Cardiac muscle cell (in vitro differentiated cells and primary cell): ENCODE measurements at regions not wholly inside any gene's neighbourhood (a gene's known extent, or its start where the extent isn't known, plus 50 kb on each side); places are given as distances from the start of the nearest gene placed in this dataset.

Experiments
- DNase-seq, 2 donors: peaks; one replicate each; pipeline versions ENCODE4 v3.0.0 to v3.0.0-alpha.2; 2010 to 2017; ENCODE audit warnings: low read depth in 1 of 2, low spot score in 1 of 2
- H3K27ac ChIP-seq: fragments of 200-600 bp; sonication (generic); 2 replicates; pipeline ENCODE4 v1.5.1; 2016
- H3K27me3 ChIP-seq: fragments of 200-600 bp; sonication (generic); 2 replicates; pipeline ENCODE4 v1.6.0; 2016; ENCODE audit warnings: control low read depth
- H3K36me3 ChIP-seq: fragments of 200-600 bp; sonication (generic); 2 replicates; pipeline ENCODE4 v1.5.1; 2016; ENCODE audit warnings: control low read depth
- H3K4me1 ChIP-seq: fragments of 200-600 bp; sonication (generic); 2 replicates; pipeline ENCODE4 v1.8.1; 2017; ENCODE audit warnings: low read depth, mild to moderate bottlenecking, mixed run types
- H3K4me3 ChIP-seq: fragments of 200-600 bp; sonication (generic); 2 replicates; pipeline ENCODE4 v1.5.1; 2016; ENCODE audit warnings: mild to moderate bottlenecking
- H3K9me3 ChIP-seq: fragments of 200-600 bp; sonication (generic); 2 replicates; pipeline ENCODE4 v1.5.1; 2017; ENCODE audit warnings: low read depth, mild to moderate bottlenecking, control low read depth
- TF ChIP-seq, protein P1 (sequence below): IDR thresholded peaks from 2 replicates; pipeline ENCODE4 v1.5.1; 2012; ENCODE audit warnings: low read depth, mild to moderate bottlenecking, low read length

DNA sequence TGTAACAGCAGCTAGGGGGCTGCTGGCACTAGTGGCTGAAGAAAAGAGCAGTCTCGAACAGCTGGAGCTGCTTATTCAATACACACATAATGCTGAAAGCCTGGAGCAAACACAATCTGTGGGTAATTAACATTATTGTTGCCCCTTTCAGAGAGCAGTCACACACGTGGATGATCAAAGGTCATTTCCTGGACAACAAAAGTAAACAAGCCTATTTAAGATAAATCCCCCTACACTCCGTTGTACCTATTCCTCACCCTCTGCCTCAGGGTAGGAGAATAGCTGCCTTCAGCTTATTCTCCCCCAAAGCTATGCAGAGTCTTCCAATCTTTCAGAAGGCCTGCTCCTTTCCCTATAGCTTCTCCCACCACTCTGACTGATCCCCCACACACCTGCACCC is 803.9 kb downstream of the C4orf33 start:
- Histone ChIP-seq H3K27me3 (no peaks in the 10 kb centered on the region), H3K9me3 (no peaks in the 10 kb centered on the region), H3K27ac (no peak overlapping the region), H3K36me3 (no peaks in the 10 kb centered on the region), H3K4me1 (no peaks in the 10 kb centered on the region), H3K4me3 (no peak overlapping the region)
- no peak for DNase-seq
- TF ChIP-seq, protein P1, sequence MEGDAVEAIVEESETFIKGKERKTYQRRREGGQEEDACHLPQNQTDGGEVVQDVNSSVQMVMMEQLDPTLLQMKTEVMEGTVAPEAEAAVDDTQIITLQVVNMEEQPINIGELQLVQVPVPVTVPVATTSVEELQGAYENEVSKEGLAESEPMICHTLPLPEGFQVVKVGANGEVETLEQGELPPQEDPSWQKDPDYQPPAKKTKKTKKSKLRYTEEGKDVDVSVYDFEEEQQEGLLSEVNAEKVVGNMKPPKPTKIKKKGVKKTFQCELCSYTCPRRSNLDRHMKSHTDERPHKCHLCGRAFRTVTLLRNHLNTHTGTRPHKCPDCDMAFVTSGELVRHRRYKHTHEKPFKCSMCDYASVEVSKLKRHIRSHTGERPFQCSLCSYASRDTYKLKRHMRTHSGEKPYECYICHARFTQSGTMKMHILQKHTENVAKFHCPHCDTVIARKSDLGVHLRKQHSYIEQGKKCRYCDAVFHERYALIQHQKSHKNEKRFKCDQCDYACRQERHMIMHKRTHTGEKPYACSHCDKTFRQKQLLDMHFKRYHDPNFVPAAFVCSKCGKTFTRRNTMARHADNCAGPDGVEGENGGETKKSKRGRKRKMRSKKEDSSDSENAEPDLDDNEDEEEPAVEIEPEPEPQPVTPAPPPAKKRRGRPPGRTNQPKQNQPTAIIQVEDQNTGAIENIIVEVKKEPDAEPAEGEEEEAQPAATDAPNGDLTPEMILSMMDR: no peak

DNA sequence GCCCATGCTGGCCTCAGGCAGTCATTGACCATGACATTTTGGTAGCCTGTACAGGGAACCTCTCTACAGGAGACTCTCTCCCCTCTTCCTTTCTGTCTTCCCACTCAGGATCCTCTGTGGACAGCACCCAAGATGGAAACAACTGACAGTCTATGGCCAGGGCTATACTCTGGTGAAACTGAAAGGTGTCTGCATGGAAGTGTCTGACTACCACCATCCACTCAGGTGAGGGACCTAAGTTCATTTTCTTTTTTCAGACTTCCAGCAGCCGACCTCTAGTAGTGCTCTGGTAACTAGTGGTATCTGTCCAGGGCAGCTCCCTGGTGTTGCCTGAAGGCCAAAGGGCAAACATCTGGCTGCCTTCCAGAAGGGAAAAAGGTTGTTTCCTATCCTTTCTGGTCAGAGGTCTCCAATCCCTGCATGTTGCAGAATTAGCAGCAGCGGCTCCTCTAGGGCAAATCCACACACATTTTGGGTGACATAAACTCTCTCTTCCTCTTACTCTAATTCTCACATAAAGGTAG is 804.5 kb downstream of the C4orf33 start:
- DNase-seq: no peak
- no peak overlapping the region for H3K4me3 ChIP-seq
- no peaks in the 10 kb centered on the region for H3K9me3 ChIP-seq
- H3K27me3 ChIP-seq: no peaks in the 10 kb centered on the region
- H3K36me3 ChIP-seq: no peaks in the 10 kb centered on the region
- H3K4me1 ChIP-seq: no peaks in the 10 kb centered on the region
- TF ChIP-seq, protein P1: no peak
- no peak overlapping the region for H3K27ac ChIP-seq

DNA sequence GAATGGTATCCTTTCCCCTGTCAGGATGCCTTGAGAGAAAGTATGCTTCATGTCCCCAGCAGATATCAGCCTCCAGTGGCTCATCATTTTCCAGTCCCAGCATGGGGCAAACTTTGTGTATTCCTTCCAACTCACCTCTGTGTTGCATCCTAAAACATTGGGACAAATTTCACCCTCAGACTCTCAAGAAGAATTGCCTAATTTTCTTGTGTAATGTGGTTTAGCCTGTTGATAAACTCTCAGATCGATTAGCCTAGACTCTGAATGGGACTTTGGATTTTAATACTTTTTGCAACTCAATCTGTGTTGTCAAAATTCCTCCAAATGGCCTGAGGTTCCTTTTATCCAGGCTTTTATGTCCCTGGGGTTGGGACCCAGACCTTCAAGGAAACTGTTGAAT is 805.3 kb downstream of the C4orf33 start:
- Histone ChIP-seq H3K27ac (no peak overlapping the region), H3K4me3 (no peak overlapping the region), H3K4me1 (no peaks in the 10 kb centered on the region), H3K9me3 (no peaks in the 10 kb centered on the region), H3K27me3 (no peaks in the 10 kb centered on the region), H3K36me3 (no peaks in the 10 kb centered on the region)
- TF ChIP-seq, protein P1: no peak
- DNase-seq: no peak

DNA sequence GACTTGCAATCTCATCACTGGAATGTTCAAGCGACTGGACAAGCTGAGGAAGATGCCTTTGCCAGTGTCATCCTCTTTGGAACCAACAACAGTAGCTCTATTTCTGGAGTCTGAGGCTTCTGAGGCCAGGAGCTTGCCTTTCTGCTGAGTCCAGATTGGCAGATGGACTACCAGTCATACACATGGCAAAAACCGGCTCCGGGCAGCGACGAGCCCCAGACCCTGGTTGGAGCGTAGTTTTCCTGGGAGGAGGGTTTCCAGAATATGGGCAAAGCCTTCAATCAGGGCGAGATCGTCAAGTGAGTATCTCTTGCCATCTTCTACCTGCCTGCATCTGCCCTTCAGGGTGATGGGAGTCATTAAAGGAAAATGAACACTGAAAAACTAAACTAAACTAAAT is 807.9 kb downstream of the C4orf33 start:
- no peaks in the 10 kb centered on the region for H3K4me1 ChIP-seq
- H3K4me3 ChIP-seq: no peak overlapping the region
- TF ChIP-seq, protein P1: no peak
- no peaks in the 10 kb centered on the region for H3K27me3 ChIP-seq
- no peaks in the 10 kb centered on the region for H3K9me3 ChIP-seq
- H3K36me3 ChIP-seq: no peaks in the 10 kb centered on the region
- H3K27ac ChIP-seq: no peak overlapping the region
- DNase-seq: no peak

DNA sequence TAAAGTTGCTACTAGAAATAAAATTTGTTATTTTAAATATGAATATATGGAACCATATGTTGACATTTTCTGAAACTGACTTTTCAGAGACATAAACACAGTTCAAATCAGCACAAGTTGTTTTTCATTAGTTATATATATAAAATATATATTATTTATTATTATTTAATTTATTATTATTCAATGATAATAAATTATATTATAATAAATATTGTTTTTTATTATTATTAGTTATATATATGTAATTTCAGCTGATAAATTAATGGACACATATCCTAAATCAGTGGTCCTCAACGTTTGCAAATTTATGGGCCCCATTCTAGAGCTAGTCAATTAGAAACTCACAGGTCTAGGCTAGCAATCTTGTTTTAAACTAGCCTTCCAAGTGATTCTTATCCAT is 809.3 kb downstream of the C4orf33 start:
- H3K9me3 ChIP-seq: no peaks in the 10 kb centered on the region
- DNase-seq: no peak
- no peak overlapping the region for H3K27ac ChIP-seq
- H3K36me3 ChIP-seq: no peaks in the 10 kb centered on the region
- TF ChIP-seq, protein P1: no peak
- H3K4me1 ChIP-seq: no peaks in the 10 kb centered on the region
- no peaks in the 10 kb centered on the region for H3K27me3 ChIP-seq
- no peak overlapping the region for H3K4me3 ChIP-seq

DNA sequence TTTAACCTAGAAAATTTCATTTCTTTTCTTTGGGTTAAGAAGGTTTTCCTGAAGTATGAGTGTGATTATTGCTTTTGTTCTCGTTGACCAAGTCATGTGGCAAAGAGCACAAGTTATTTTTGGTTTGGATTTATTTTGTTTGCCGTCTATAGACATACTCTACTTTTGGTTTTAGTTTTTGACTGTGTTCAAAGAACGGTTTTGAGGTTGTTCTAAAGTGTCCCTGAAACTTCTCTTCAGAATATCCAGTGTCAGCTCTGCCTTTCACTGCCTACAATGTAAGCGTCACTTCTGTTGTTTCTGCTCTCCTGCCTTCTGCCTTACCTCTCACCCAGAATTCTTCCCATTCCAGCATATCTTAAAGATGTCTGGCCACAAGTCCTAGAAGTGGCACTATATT is 812.2 kb downstream of the C4orf33 start:
- Histone ChIP-seq H3K4me1 (no peaks in the 10 kb centered on the region), H3K4me3 (no peak overlapping the region), H3K27me3 (no peaks in the 10 kb centered on the region), H3K27ac (no peak overlapping the region), H3K9me3 (no peaks in the 10 kb centered on the region), H3K36me3 (no peaks in the 10 kb centered on the region)
- no peak for DNase-seq
- TF ChIP-seq, protein P1: no peak
